ENCODE measurements at regions not wholly inside any gene's neighbourhood (a gene's known extent, or its start where the extent isn't known, plus 50 kb on each side); places are given as distances from the start of the nearest gene placed in this dataset.

DNA sequence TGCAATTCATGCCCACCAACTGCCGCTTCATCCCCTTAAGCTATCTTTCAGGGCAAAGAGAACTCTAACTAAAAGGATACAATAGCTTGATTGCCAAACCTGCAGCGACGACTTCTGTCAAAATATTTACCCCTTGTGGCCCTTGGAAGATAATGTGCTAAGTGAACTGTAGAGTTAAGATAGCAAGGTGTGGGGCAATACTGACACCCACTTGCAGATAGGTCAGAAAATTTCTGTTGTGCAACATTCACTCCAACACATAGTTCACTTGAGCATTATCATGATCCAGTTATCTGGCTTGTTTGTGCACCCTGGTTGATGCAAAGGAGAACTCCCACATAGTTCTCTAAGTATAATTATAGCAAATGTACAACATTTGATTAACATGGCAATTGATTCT lies 55.6 kb downstream of the RHOXF2B start:
- Mint-ChIP-seq H3K27ac (no peak overlapping the region), H3K36me3 (no peaks in the 10 kb centered on the region), H3K4me3 (no peak overlapping the region), H3K4me1 (no peaks in the 10 kb centered on the region), H3K27me3 (peaks cover 22 to 37% of the 10 kb centered on the region in 2 donors), H3K9me3 (no peaks in the 10 kb centered on the region)
- ATAC-seq (replicated peaks) (no peak), DNase-seq (no peak)

DNA sequence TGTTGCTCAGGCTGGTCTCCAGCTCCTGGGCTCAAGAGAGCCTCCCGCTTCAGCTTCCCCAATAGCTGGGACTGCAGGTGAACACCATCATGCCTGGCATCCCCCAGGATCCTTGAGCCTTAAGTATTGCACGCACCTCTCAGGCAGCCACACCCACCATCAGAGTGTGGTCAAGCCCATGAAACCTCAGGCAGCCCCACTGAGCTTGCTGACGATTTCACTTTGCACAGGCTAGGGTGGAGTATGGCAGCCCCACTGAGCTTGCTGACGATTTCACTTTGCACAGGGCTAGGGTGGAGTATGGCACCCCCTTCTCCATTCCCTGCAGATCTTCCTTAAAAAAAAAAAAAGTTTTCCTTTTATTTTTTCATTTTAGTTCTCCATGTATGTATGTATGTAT lies 57.2 kb downstream of the RHOXF2B start:
- no peak for ATAC-seq (replicated peaks)
- DNase-seq, result no peak

DNA sequence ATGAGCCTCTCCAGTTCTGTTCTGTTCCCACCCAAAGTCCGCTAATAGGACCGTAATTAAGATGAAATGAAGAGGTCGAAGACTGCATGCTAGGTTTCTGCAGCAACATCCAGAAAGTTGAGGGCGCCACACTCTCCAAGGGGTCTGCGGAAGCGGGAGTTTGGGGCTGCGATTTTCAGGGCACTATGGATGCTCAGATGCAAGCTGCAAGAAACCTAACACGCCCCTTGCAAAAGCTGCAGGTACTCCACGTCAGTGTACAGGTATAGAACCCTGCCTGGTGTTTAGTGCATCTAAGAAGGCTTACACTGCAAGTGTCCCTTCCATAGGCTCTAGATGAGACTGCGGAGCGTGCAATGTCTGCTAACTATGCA lies 61.4 kb downstream of the RHOXF2B start:
- ATAC-seq (replicated peaks) (no peak), DNase-seq (no peak)
- no peak overlapping the region for H3K27ac Mint-ChIP-seq
- H3K9me3 Mint-ChIP-seq, result no peaks in the 10 kb centered on the region
- peaks cover 16 to 20% of the 10 kb centered on the region in 2 donors for H3K4me1 Mint-ChIP-seq
- H3K36me3 Mint-ChIP-seq, result no peaks in the 10 kb centered on the region
- H3K4me3 Mint-ChIP-seq, result peak overlapping the region; percentile 85 to 86
- H3K27me3 Mint-ChIP-seq, result peaks cover 54 to 55% of the 10 kb centered on the region in 2 donors

More for the DNA sequence above, 57.2 kb downstream of the RHOXF2B start:
- H3K36me3 Mint-ChIP-seq, result no peaks in the 10 kb centered on the region
- peaks cover 11 to 12% of the 10 kb centered on the region in 2 donors for H3K4me1 Mint-ChIP-seq
- H3K27me3 Mint-ChIP-seq, result peaks cover 30 to 49% of the 10 kb centered on the region in 2 donors
- H3K9me3 Mint-ChIP-seq, result no peaks in the 10 kb centered on the region
- no peak overlapping the region for H3K27ac Mint-ChIP-seq
- H3K4me3 Mint-ChIP-seq, result no peak overlapping the region

DNA sequence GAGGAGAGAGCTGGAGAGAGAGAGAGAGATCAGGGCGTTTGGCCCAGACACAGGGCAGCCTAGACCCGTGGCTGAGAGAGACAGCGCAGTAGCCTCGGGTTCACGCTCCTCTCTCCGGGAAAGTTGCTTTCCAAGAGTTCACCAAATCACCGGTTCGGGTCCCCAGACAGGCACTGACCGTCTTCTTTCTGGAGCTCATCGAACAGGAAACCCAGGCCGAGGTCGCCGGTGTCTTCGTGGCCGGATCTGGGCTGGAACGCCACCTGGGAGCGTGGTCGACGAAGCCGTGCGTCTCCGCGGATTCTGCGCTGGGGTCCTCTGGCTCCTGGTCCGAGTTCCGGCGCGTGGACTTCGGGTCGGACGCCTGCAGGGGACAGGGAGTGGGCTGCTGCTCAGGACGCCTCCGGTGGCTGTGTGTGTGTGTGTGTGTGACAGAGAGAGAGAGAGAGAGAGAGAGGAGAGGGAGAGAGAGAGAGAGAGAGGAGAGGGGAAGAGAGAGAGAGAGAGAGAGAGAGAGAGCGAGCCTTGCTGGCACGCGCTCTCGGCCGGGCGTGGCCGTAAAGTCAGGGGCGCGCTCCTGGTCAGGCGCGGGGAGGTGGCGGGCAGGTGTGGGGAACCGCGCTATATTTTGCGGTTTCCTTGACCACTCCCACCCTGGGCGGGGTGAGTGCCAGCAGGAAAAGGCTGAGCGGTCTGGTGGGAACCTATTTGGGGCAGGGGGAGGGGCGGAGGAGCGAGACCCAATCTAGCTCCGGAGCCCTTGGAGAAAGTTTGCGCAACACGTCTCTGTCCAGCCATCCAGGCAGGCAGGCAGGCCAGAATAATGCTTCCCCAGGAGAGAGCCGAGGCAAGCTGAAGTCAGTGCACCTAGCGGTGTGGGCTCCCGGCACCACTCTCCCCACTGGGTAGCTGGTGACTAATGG lies 62.1 kb downstream of the RHOXF2B start:
- Mint-ChIP-seq H3K27ac (peak overlapping the region; percentile 20), H3K27me3 (peaks cover 51 to 54% of the 10 kb centered on the region in 2 donors), H3K4me3 (peak overlapping the region; percentile 85 to 86), H3K9me3 (no peaks in the 10 kb centered on the region), H3K36me3 (no peaks in the 10 kb centered on the region), H3K4me1 (peaks cover 16 to 20% of the 10 kb centered on the region in 2 donors)
- ATAC-seq (replicated peaks), result peak; percentile 12 to 23
- DNase-seq, result no peak

DNA sequence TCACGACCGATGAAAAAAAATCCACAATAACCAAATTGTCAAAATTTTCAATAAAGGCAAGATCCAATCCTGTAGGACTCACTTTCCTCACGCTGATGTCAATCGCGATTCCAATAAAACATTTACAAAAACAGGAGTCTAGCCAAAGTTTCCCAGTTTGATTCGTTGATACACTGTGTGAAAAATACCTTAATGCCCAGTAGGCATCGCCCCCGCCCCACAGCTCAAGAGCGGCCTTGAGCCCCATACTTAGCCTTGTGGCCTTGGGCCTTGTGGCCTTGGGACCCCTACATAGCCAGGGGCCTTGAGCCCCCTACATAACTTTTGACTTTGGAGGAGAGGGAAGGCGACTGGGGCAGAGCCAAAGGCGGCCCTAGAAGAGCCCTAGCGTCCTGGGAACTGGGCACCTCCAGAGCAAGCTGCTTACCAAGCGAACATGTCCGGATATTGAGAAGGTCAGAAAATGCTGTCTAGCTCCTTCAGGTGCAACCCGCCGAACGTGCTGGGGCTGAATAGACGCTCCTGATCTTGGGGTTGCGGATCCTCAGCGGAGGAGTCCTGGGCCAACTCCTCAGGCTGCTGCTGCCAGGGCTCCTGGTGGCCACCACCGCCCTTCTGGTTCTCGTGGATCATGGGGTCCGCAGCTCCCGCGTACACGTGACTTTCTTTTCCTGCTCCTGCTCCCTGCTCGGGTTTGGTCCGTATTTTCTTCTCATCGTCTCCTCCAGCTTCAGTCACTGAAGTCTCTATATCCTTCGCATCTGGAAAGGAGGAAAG lies 62.9 kb downstream of the RHOXF2B start:
- ATAC-seq (replicated peaks) (no peak), DNase-seq (no peak)
- peaks cover 16 to 20% of the 10 kb centered on the region in 2 donors for H3K4me1 Mint-ChIP-seq
- peak overlapping the region; percentile 85 to 86 for H3K4me3 Mint-ChIP-seq
- H3K36me3 Mint-ChIP-seq, result no peaks in the 10 kb centered on the region
- no peak overlapping the region for H3K27ac Mint-ChIP-seq
- no peaks in the 10 kb centered on the region for H3K9me3 Mint-ChIP-seq
- H3K27me3 Mint-ChIP-seq, result peaks cover 49 to 50% of the 10 kb centered on the region in 2 donors

DNA sequence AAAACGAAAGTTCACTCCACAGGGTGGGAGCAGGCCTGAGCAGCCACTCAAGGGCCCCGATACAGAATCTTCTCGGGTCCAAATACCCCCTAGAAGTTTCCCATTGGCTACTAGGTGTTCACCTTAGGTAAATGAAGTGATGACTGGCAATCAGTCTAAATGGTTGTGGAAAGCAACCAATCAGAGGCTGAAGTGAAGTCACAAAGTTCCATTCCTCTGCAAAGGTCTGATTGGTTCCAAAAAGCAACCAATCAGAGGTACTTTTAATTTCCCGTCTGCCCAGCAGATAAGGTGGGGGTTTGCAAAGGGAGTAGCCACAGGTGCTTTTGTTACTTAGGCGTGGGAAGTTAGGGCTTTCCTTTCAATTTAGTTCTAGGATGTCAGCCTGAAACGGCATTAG lies 58.2 kb upstream of the NKAP start:
- no peak for DNase-seq
- Mint-ChIP-seq H3K9me3 (no peaks in the 10 kb centered on the region), H3K4me3 (no peak overlapping the region), H3K27ac (no peak overlapping the region), H3K27me3 (peaks cover 22 to 52% of the 10 kb centered on the region in 2 donors), H3K36me3 (peaks cover 0 to 3% of the 10 kb centered on the region in 2 donors), H3K4me1 (peaks cover 7 to 24% of the 10 kb centered on the region in 2 donors)
- ATAC-seq (replicated peaks), result no peak

DNA sequence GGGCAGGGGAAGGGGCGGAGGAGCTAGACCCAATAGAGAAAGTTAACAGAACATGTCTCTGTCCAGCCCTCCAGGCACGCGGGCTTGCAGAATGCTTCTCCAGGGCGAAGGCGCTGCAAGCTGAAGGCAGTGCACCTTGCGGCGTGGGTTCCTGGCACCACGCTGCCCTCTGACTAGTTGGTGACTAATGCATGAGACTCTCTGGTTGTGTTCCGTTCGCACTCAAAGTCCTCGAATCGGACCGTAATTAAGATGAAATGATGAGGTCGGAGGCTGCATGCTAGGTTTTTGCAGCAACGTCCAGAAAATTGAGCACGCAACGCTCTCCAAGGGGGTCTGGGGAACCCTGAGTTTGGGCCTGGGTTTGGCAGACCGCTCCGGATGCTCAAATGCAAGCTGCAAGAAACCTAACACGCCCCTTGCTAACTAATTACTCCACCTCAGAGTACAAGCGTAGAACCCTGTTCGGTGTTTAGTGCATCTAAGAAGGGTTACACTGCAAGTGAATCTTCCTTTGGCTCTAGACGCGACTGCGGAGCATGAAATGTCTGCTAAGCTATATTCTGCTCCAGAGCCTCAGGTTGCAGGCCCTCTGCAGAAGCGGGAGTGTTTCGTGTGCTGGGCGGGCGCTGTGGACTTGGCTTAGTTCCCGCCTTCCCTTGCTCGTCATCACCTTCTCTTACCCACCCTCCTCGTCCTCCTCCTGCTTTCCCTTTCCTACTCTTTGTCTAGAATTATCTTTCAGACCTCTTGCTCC lies 57.1 kb upstream of the NKAP start:
- Mint-ChIP-seq H3K27ac (peak overlapping the region; percentile 14), H3K4me1 (peaks cover 7 to 24% of the 10 kb centered on the region in 2 donors), H3K27me3 (peaks cover 22 to 64% of the 10 kb centered on the region in 2 donors), H3K36me3 (peaks cover 0 to 3% of the 10 kb centered on the region in 2 donors), H3K9me3 (no peaks in the 10 kb centered on the region), H3K4me3 (peak overlapping the region; percentile 75 to 84)
- ATAC-seq (replicated peaks) (no peak), DNase-seq (no peak)

DNA sequence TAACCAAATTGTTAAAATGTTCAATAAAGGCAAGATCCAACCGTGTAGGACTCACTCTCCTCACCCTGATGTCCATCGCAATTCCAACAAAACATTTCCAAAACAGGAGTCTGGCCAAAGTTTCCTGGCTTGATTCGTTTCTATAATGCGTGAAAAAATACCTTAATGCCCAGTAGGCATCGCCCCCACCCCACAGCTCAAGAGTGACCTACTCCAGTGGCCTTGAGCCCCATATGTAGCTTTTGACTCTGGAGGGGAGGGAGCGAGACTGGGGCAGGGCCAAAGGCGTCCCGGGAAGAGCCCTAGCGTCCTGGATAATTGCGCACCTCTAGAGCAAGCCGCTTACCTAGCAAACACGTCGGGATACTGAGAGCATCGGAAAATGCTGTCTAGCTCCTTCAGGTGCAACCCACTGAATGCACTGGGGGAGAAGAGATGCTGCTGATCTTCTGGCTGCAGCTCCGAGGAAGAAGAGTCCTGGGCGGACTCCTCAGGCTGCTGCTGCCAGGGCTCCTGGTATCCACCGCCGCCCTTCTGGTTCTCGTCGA lies 55.6 kb upstream of the NKAP start:
- no peak overlapping the region for H3K27ac Mint-ChIP-seq
- H3K4me1 Mint-ChIP-seq, result peaks cover 7 to 24% of the 10 kb centered on the region in 2 donors
- DNase-seq (no peak), ATAC-seq (replicated peaks) (no peak)
- H3K27me3 Mint-ChIP-seq, result peaks cover 31 to 69% of the 10 kb centered on the region in 2 donors
- peak overlapping the region in 1 of 2 donors; percentile 8 for H3K4me3 Mint-ChIP-seq
- no peaks in the 10 kb centered on the region for H3K9me3 Mint-ChIP-seq
- H3K36me3 Mint-ChIP-seq, result peaks cover 0 to 3% of the 10 kb centered on the region in 2 donors

DNA sequence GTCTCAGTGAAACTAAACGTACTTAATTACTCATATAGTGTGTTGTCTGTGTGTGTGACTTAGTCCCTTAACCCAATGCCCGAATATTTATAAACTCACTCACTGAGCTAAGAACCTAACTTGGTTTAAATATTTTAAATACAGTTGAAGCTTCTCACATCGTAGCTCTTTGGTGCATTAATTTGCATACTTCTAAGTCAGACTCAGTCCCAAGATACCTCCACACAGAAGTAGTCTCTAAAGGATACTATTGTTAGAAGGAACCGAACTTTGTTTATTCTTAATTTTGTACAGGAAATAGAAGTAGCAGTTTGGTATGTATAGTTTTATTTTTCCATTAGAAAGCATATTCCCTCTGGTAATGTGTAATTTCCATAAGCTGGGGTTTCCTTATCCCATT lies 54.0 kb upstream of the NKAP start:
- DNase-seq (no peak), ATAC-seq (replicated peaks) (no peak)
- peaks cover 0 to 3% of the 10 kb centered on the region in 2 donors for H3K36me3 Mint-ChIP-seq
- H3K27ac Mint-ChIP-seq, result no peak overlapping the region
- H3K4me1 Mint-ChIP-seq, result peaks cover 8 to 24% of the 10 kb centered on the region in 2 donors
- peaks cover 36 to 74% of the 10 kb centered on the region in 2 donors for H3K27me3 Mint-ChIP-seq
- no peaks in the 10 kb centered on the region for H3K9me3 Mint-ChIP-seq
- no peak overlapping the region for H3K4me3 Mint-ChIP-seq

DNA sequence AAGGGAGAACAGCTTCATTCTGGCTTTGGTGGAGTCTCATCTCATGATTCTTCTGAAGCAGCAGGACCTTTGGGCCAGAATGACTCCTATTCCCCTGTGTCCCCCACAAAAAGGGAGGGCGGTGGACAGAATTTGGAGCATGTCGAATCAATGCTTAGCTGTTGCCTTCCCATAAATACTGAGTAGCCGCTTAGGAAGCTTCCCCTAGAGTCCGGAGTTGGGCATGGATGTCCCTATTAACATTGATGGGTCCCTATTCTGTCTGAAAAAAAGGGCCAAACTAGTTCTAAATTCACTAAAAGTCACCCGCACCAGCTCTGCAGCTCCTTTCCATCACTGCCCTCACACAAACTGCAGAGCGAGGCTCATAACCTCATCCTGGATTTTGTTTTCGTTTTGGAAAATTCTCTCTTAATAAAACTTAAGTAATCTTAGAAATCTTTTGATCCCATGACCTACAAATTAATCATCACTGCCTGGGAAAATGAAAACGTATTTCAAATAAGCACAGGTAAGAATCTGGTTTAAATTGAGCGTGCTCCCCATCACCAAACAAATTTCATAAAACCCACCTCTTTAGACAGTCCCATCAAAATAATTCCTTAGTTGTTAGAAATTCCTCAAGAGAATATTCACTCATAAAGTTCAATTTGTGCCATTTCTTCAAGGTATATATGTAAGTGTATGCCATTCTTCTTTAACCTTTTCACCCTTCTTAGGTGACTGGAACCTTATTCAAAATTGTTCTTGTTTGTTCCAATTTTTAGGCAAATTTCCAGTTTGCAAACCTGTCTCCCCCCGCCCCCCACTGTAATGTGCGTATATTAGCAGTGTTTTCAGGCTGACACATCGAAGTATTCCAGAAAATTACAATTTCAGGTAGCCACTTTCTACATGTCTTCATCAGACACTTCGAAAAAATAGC lies 53.3 kb upstream of the NKAP start:
- Mint-ChIP-seq H3K9me3 (no peaks in the 10 kb centered on the region), H3K27me3 (peaks cover 35 to 72% of the 10 kb centered on the region in 2 donors), H3K27ac (no peak overlapping the region), H3K4me1 (peaks cover 8 to 24% of the 10 kb centered on the region in 2 donors), H3K4me3 (no peak overlapping the region), H3K36me3 (peaks cover 0 to 3% of the 10 kb centered on the region in 2 donors)
- ATAC-seq (replicated peaks), result no peak
- no peak for DNase-seq

DNA sequence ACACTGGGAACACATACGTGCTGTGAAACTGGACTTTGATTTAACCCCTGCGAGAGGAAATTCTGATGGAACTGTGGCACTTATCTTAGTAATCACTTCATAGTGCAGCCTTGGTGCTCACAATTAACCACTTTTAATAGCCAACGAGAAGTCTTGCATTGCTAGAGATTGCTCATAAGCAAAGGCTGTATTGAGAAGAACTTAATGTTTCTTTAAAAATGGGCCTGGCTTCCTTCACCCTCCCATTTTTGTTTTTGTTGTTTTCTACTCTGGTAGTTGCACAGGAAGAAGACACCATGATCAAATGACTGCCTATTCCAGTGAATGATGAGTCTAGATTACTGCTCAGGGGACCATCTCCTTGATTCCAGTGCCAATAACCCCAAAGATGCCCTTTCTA lies 52.5 kb upstream of the NKAP start:
- DNase-seq (no peak), ATAC-seq (replicated peaks) (no peak)
- Mint-ChIP-seq H3K36me3 (peaks cover 0 to 3% of the 10 kb centered on the region in 2 donors), H3K4me3 (no peak overlapping the region), H3K9me3 (no peaks in the 10 kb centered on the region), H3K4me1 (peaks cover 11 to 30% of the 10 kb centered on the region in 2 donors), H3K27ac (no peak overlapping the region), H3K27me3 (peaks cover 43 to 68% of the 10 kb centered on the region in 2 donors)

Measured in stimulated activated naive B cell treated with anti-CD40 and anti-IgM and Interleukin-4, amounts not matched to agents 10 μg/mL and 1 μg/mL and 100 μg/mL, for 72 hours (primary cell).